CD14-positive monocyte (primary cell): ENCODE measurements at regions not wholly inside any gene's neighbourhood (a gene's known extent, or its start where the extent isn't known, plus 50 kb on each side); places are given as distances from the start of the nearest gene placed in this dataset.

Source experiments
- DNase-seq, 3 donors: peaks; one replicate each; pipeline ENCODE4 v3.0.0-alpha.2; 2011 to 2022
- H2AFZ ChIP-seq: 2 replicates; pipeline ENCODE4 v1.6.0; 2012; ENCODE audit warnings: mild to moderate bottlenecking, low read depth, low read length, inconsistent platforms; ENCODE audit not compliant: insufficient read depth, poor library complexity, severe bottlenecking
- H3K27ac ChIP-seq, 2 donors: 1 replicate in 1 of 2; 2 replicates in 1 of 2; pipeline ENCODE4 v1.5.1; 2012 to 2013; ENCODE audit warnings: low read length in 2 of 2, control low read depth in 1 of 2, inconsistent platforms in 1 of 2, low read depth in 1 of 2, mild to moderate bottlenecking in 1 of 2
- H3K27me3 ChIP-seq, 2 donors: one replicate each; pipeline versions ENCODE4 v1.6.0 to v1.6.1; 2011 to 2013; ENCODE audit warnings: low read length in 2 of 2; ENCODE audit not compliant: control insufficient read depth in 2 of 2, insufficient read depth in 2 of 2
- H3K36me3 ChIP-seq, 2 donors: replicated peaks in 1 of 2; 1 replicate in 1 of 2; 2 replicates in 1 of 2; pipeline versions ENCODE4 v1.5.1 to v1.6.1; 2012 to 2013; ENCODE audit warnings: low read length in 2 of 2, control low read depth in 1 of 2, inconsistent platforms in 1 of 2, mild to moderate bottlenecking in 1 of 2; ENCODE audit not compliant: insufficient read depth in 2 of 2, control insufficient read depth in 1 of 2
- H3K4me1 ChIP-seq, 2 donors: 1 replicate in 1 of 2; 2 replicates in 1 of 2; pipeline versions ENCODE4 v1.5.1 to v1.6.1; 2012 to 2013; ENCODE audit warnings: low read length in 2 of 2, control low read depth in 1 of 2, inconsistent platforms in 1 of 2, mild to moderate bottlenecking in 1 of 2, moderate library complexity in 1 of 2; ENCODE audit not compliant: insufficient read depth in 2 of 2, control insufficient read depth in 1 of 2
- H3K4me2 ChIP-seq: replicated peaks from 2 replicates; pipeline ENCODE3; 2012; ENCODE audit warnings: low read length, moderate library complexity, mild to moderate bottlenecking; ENCODE audit not compliant: poor library complexity, severe bottlenecking; ENCODE audit errors: extremely low read depth
- H3K4me3 ChIP-seq, 3 experiments: fragments of 200-600 bp in 1 of 3; sonication (generic) in 1 of 3; replicated peaks in 1 of 3; 1 replicate in 2 of 3; 2 replicates in 1 of 3; pipeline ENCODE4 v1.5.1; 2011 to 2013; ENCODE audit warnings: low read length in 3 of 3, mild to moderate bottlenecking in 3 of 3, control low read depth in 2 of 3, low read depth in 2 of 3, inconsistent platforms in 1 of 3, moderate library complexity in 1 of 3
- H3K79me2 ChIP-seq: 2 replicates; pipeline ENCODE4 v1.6.0; 2012; ENCODE audit warnings: mild to moderate bottlenecking, control low read depth, inconsistent platforms, low read length, moderate library complexity; ENCODE audit not compliant: insufficient read depth
- H3K9ac ChIP-seq: 2 replicates; pipeline ENCODE4 v1.6.0; 2017; ENCODE audit warnings: low read length, mild to moderate bottlenecking; ENCODE audit not compliant: insufficient read depth, poor library complexity, severe bottlenecking
- H3K9me3 ChIP-seq, 2 donors: replicated peaks in 1 of 2; 1 replicate in 1 of 2; 2 replicates in 1 of 2; pipeline versions ENCODE4 v1.5.1 to v1.6.1; 2012 to 2013; ENCODE audit warnings: low read length in 2 of 2, control low read depth in 1 of 2; ENCODE audit not compliant: control insufficient read depth in 1 of 2, insufficient read depth in 1 of 2
- H4K20me1 ChIP-seq: 2 replicates; pipeline ENCODE4 v1.6.0; 2012; ENCODE audit warnings: mild to moderate bottlenecking, low read length, control low read depth, moderate library complexity; ENCODE audit not compliant: insufficient read depth
- H3K27ac Mint-ChIP-seq, 7 donors: one replicate each; pipeline ENCODE4 v1.8.0; 2020; ENCODE audit warnings: mild to moderate bottlenecking in 7 of 7, mixed read lengths in 7 of 7, moderate library complexity in 6 of 7, inconsistent platforms in 2 of 7
- H3K27me3 Mint-ChIP-seq, 3 donors: one replicate each; pipeline ENCODE4 v1.8.0; 2021 to 2022; ENCODE audit warnings: low read depth in 3 of 3, mild to moderate bottlenecking in 3 of 3, mixed read lengths in 3 of 3, moderate library complexity in 3 of 3, inconsistent platforms in 1 of 3
- H3K36me3 Mint-ChIP-seq, 2 donors: one replicate each; pipeline ENCODE4 v1.8.0; 2020; ENCODE audit warnings: mixed read lengths in 2 of 2, inconsistent platforms in 1 of 2, mild to moderate bottlenecking in 1 of 2
- H3K4me1 Mint-ChIP-seq: one replicate; pipeline ENCODE4 v1.8.0; 2020; ENCODE audit warnings: mild to moderate bottlenecking, mixed read lengths
- H3K4me3 Mint-ChIP-seq, 2 donors: one replicate each; pipeline ENCODE4 v1.8.0; 2020; ENCODE audit warnings: mild to moderate bottlenecking in 2 of 2, mixed read lengths in 2 of 2, moderate library complexity in 1 of 2
- H3K9me3 Mint-ChIP-seq, 7 donors: one replicate each; pipeline ENCODE4 v1.8.0; 2020 to 2022; ENCODE audit warnings: mixed read lengths in 7 of 7, mild to moderate bottlenecking in 6 of 7, moderate library complexity in 6 of 7, inconsistent platforms in 2 of 7
- WGBS: methylation state at CpG from one replicate; pipeline ENCODE4 v1.1.5; 2013; ENCODE audit warnings: missing lambda C conversion rate; ENCODE audit not compliant: insufficient coverage; 5-methylcytosine and 5-hydroxymethylcytosine counted together
- intact Hi-C, 2 donors: fragments of 100-400 bp; cut with micrococcal nuclease; formaldehyde crosslinking; loops; one replicate each; pipeline versions ENCODE4 v1.15.0 to v1.15.1; 2023
- TF ChIP-seq, protein P1 (sequence below): fragments of 200-600 bp; IDR thresholded peaks from one replicate; pipeline ENCODE4 v1.8.0; 2022; ENCODE audit warnings: antibody characterized with exemption, mild to moderate bottlenecking

DNA sequence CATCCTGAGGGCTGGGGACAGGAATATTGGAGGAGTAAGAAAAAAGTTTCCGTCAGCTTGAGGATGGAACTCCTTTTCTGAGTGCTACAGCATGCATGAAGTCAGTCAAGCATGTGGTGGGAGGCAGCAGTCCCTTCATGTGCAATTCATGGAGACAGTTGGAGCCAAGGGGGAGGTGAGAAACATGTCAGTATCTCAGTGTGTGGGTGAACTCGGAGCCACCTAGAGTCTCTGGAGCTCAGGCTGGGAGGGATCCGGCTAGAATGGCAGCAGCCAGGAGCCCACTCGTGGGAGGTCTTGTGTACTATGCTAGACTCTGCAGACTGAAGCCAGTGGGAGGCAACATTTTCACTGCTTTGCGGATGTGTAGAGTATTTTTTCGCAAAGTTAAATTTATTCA, 60.3 kb downstream of the AVPR1A start:
- Histone ChIP-seq H3K27me3 (no peaks in the 10 kb centered on the region), H3K36me3 (no peaks in the 10 kb centered on the region), H3K9ac (no peak overlapping the region), H3K27ac (no peak overlapping the region), H2AFZ (no peak overlapping the region), H4K20me1 (no peaks in the 10 kb centered on the region), H3K4me3 (no peak overlapping the region), H3K79me2 (no peaks in the 10 kb centered on the region), H3K4me1 (no peaks in the 10 kb centered on the region), H3K9me3 (no peaks in the 10 kb centered on the region), H3K4me2 (no peak overlapping the region)
- Mint-ChIP-seq H3K4me3 (no peak overlapping the region), H3K9me3 (peaks cover 0 to 3% (median 0%) of the 10 kb centered on the region in 7 donors), H3K4me1 (no peaks in the 10 kb centered on the region), H3K27ac (no peak overlapping the region), H3K36me3 (no peaks in the 10 kb centered on the region), H3K27me3 (peaks cover 0 to 1% (median 0%) of the 10 kb centered on the region in 3 donors)
- 92% methylated on average over 6 of the region's 6 CpGs for WGBS
- TF ChIP-seq, protein P1, sequence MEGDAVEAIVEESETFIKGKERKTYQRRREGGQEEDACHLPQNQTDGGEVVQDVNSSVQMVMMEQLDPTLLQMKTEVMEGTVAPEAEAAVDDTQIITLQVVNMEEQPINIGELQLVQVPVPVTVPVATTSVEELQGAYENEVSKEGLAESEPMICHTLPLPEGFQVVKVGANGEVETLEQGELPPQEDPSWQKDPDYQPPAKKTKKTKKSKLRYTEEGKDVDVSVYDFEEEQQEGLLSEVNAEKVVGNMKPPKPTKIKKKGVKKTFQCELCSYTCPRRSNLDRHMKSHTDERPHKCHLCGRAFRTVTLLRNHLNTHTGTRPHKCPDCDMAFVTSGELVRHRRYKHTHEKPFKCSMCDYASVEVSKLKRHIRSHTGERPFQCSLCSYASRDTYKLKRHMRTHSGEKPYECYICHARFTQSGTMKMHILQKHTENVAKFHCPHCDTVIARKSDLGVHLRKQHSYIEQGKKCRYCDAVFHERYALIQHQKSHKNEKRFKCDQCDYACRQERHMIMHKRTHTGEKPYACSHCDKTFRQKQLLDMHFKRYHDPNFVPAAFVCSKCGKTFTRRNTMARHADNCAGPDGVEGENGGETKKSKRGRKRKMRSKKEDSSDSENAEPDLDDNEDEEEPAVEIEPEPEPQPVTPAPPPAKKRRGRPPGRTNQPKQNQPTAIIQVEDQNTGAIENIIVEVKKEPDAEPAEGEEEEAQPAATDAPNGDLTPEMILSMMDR, result no peak
- intact Hi-C loops, result no loop called here
- no peak for DNase-seq

GRCh38 chr12:63086149-63086915, 64.7 kb downstream of the AVPR1A start:
- no peaks in the 10 kb centered on the region for H3K4me1 Mint-ChIP-seq
- TF ChIP-seq, protein P1, result no peak
- H3K27ac Mint-ChIP-seq, result no peak overlapping the region
- Histone ChIP-seq H3K9me3 (no peaks in the 10 kb centered on the region), H3K4me3 (no peak overlapping the region), H2AFZ (no peak overlapping the region), H3K27ac (no peak overlapping the region), H3K36me3 (no peaks in the 10 kb centered on the region), H3K9ac (no peak overlapping the region), H4K20me1 (no peaks in the 10 kb centered on the region), H3K79me2 (no peaks in the 10 kb centered on the region), H3K4me2 (no peak overlapping the region), H3K4me1 (no peaks in the 10 kb centered on the region), H3K27me3 (no peaks in the 10 kb centered on the region)
- H3K9me3 Mint-ChIP-seq, result peaks cover 0 to 3% (median 0%) of the 10 kb centered on the region in 7 donors
- intact Hi-C loops, result no loop called here
- no peaks in the 10 kb centered on the region for H3K36me3 Mint-ChIP-seq
- no peaks in the 10 kb centered on the region for H3K27me3 Mint-ChIP-seq
- H3K4me3 Mint-ChIP-seq, result no peak overlapping the region
- no peak for DNase-seq
- 80% methylated on average over 3 of the region's 7 CpGs for WGBS
